KOPT-K1 (cell line): ENCODE measurements at regions not wholly inside any gene's neighbourhood (a gene's known extent, or its start where the extent isn't known, plus 50 kb on each side); places are given as distances from the start of the nearest gene placed in this dataset.

Source experiments
- H3K27ac ChIP-seq: fragments of 200-600 bp; sonication (generic); 2 replicates; pipeline ENCODE4 v1.5.1; 2016; ENCODE audit warnings: antibody characterized with exemption, mild to moderate bottlenecking, low read depth, low read length; ENCODE audit not compliant: poor library complexity, severe bottlenecking
- H3K36me3 ChIP-seq: fragments of 200-600 bp; sonication (generic); 2 replicates; pipeline ENCODE4 v1.5.1; 2017; ENCODE audit warnings: antibody characterized with exemption, mild to moderate bottlenecking, low read length, moderate library complexity; ENCODE audit not compliant: insufficient read depth
- H3K9me3 ChIP-seq: fragments of 200-600 bp; sonication (generic); 2 replicates; pipeline ENCODE4 v1.5.1; 2017; ENCODE audit warnings: antibody characterized with exemption, low read length, mild to moderate bottlenecking; ENCODE audit not compliant: insufficient read depth, poor library complexity, severe bottlenecking

GRCh38 chr2:136410673-136411072 is 292.7 kb upstream of the CXCR4 start:
- no peaks in the 10 kb centered on the region for H3K36me3 ChIP-seq
- H3K27ac ChIP-seq, result no peak overlapping the region
- H3K9me3 ChIP-seq, result no peaks in the 10 kb centered on the region

GRCh38 chr2:136408795-136409194 is 290.8 kb upstream of the CXCR4 start:
- Histone ChIP-seq H3K27ac (no peak overlapping the region), H3K9me3 (no peaks in the 10 kb centered on the region), H3K36me3 (no peaks in the 10 kb centered on the region)

GRCh38 chr2:136407952-136408318 is 290.0 kb upstream of the CXCR4 start:
- Histone ChIP-seq H3K36me3 (no peaks in the 10 kb centered on the region), H3K27ac (no peak overlapping the region), H3K9me3 (no peaks in the 10 kb centered on the region)

- no peaks in the 10 kb centered on the region for H3K36me3 ChIP-seq
- no peaks in the 10 kb centered on the region for H3K9me3 ChIP-seq
- H3K27ac ChIP-seq, result no peak overlapping the region
These were observed 289.4 kb upstream of the CXCR4 start for GRCh38 chr2:136407117-136407951.

- H3K27ac ChIP-seq, result no peak overlapping the region
- no peaks in the 10 kb centered on the region for H3K36me3 ChIP-seq
These were observed 287.0 kb upstream of the CXCR4 start for GRCh38 chr2:136404925-136405324.

GRCh38 chr2:136404176-136404575 is 286.2 kb upstream of the CXCR4 start:
- Histone ChIP-seq H3K9me3 (no peaks in the 10 kb centered on the region), H3K27ac (no peak overlapping the region), H3K36me3 (no peaks in the 10 kb centered on the region)

More at GRCh38 chr2:136404925-136405324, 287.0 kb upstream of the CXCR4 start:
- no peaks in the 10 kb centered on the region for H3K9me3 ChIP-seq

- H3K36me3 ChIP-seq, result no peaks in the 10 kb centered on the region
- no peak overlapping the region for H3K27ac ChIP-seq
- H3K9me3 ChIP-seq, result no peaks in the 10 kb centered on the region
These were observed 284.3 kb upstream of the CXCR4 start for GRCh38 chr2:136402281-136402680.

GRCh38 chr2:136399667-136400289 is 281.8 kb upstream of the CXCR4 start:
- H3K9me3 ChIP-seq, result no peaks in the 10 kb centered on the region
- H3K27ac ChIP-seq, result no peak overlapping the region
- H3K36me3 ChIP-seq, result no peaks in the 10 kb centered on the region

- Histone ChIP-seq H3K9me3 (no peaks in the 10 kb centered on the region), H3K36me3 (no peaks in the 10 kb centered on the region), H3K27ac (no peak overlapping the region)
These were observed 277.6 kb upstream of the CXCR4 start for GRCh38 chr2:136395582-136395981.

- no peaks in the 10 kb centered on the region for H3K36me3 ChIP-seq
- H3K9me3 ChIP-seq, result no peaks in the 10 kb centered on the region
- H3K27ac ChIP-seq, result peak overlapping the region; percentile 25
These were observed 276.4 kb upstream of the CXCR4 start for GRCh38 chr2:136394136-136395060.

- H3K9me3 ChIP-seq, result no peaks in the 10 kb centered on the region
- no peak overlapping the region for H3K27ac ChIP-seq
- no peaks in the 10 kb centered on the region for H3K36me3 ChIP-seq
These were observed 275.6 kb upstream of the CXCR4 start for GRCh38 chr2:136393514-136393913.

GRCh38 chr2:136392897-136393505 is 275.1 kb upstream of the CXCR4 start:
- Histone ChIP-seq H3K27ac (no peak overlapping the region), H3K9me3 (no peaks in the 10 kb centered on the region), H3K36me3 (no peaks in the 10 kb centered on the region)

GRCh38 chr2:136389809-136390208 is 271.9 kb upstream of the CXCR4 start:
- Histone ChIP-seq H3K36me3 (no peaks in the 10 kb centered on the region), H3K27ac (no peak overlapping the region), H3K9me3 (no peaks in the 10 kb centered on the region)

GRCh38 chr2:136386046-136386445 is 268.1 kb upstream of the CXCR4 start:
- H3K36me3 ChIP-seq, result no peaks in the 10 kb centered on the region
- no peaks in the 10 kb centered on the region for H3K9me3 ChIP-seq
- H3K27ac ChIP-seq, result no peak overlapping the region
